ENCODE measurements at regions not wholly inside any gene's neighbourhood (a gene's known extent, or its start where the extent isn't known, plus 50 kb on each side); places are given as distances from the start of the nearest gene placed in this dataset.

GRCh38 chr4:64613046-64613445 lies 203.8 kb upstream of the TECRL start:
- no peak overlapping the region for H2BK12ac ChIP-seq (ENCODE audit: low read depth, low read length)
- no peak overlapping the region for H3K4me3 ChIP-seq (ENCODE audit: extremely low read depth in 1 of 4, insufficient read depth in 2 of 4, low read depth in 3 of 4, low read length in 4 of 4)
- H4K8ac ChIP-seq (ENCODE audit: extremely low read depth, insufficient read depth, low read length): no peak overlapping the region
- H3K56ac ChIP-seq (replicated peaks; ENCODE audit: insufficient read length, low read depth, low read length): no peak overlapping the region
- no peak overlapping the region for H3K4ac ChIP-seq (replicated peaks; ENCODE audit: insufficient read length, low read depth, low read length)
- H2AK5ac ChIP-seq (ENCODE audit: low read depth, low read length): no peak overlapping the region
- no peaks in the 10 kb centered on the region for H3K36me3 ChIP-seq (ENCODE audit: control insufficient read depth in 2 of 4, insufficient read depth in 4 of 4, low read length in 3 of 4)
- H3K18ac ChIP-seq (ENCODE audit: extremely low read depth, low read length): no peak overlapping the region
- no peaks in the 10 kb centered on the region for H3K79me2 ChIP-seq (ENCODE audit: control insufficient read depth in 1 of 2, insufficient read depth in 2 of 2, low read length in 2 of 2)
- H3K9ac ChIP-seq (replicated peaks in 1 of 4; ENCODE audit: extremely low read depth in 1 of 4, low read depth in 3 of 4, low read length in 3 of 4): no peak overlapping the region
- FAIRE-seq (no peak), DNase-seq (ENCODE audit: low read depth in 1 of 2, low spot score in 2 of 2) (no peak)
- H4K5ac ChIP-seq (ENCODE audit: insufficient read length, low read depth, low read length): no peak overlapping the region
- no peak for TF ChIP-seq JUND (IDR thresholded peaks at IDR 0.05; ENCODE audit: low read length)
- no peak for TF ChIP-seq EZH2 (IDR thresholded peaks at IDR 0.05; ENCODE audit: low read depth, low read length, severe bottlenecking)
- TF ChIP-seq, protein P1, sequence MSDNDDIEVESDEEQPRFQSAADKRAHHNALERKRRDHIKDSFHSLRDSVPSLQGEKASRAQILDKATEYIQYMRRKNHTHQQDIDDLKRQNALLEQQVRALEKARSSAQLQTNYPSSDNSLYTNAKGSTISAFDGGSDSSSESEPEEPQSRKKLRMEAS (IDR thresholded peaks at IDR 0.05): no peak
- TF ChIP-seq RAD21 (IDR thresholded peaks at IDR 0.05 in 1 of 2, conservative IDR thresholded peaks at IDR 0.05 in 1 of 2; ENCODE audit: low read depth in 2 of 2, low read length in 2 of 2): no peak
- no peak for TF ChIP-seq CEBPB (IDR thresholded peaks at IDR 0.05; ENCODE audit: low read depth, low read length)
- TF ChIP-seq SP1 (IDR thresholded peaks at IDR 0.05; ENCODE audit: low read depth, low read length): no peak
- TF ChIP-seq RNF2 (IDR thresholded peaks at IDR 0.05; ENCODE audit: borderline replicate concordance, low read depth, low read length, missing control alignments, poor library complexity, severe bottlenecking): no peak
- no peak for TF ChIP-seq POU5F1 (IDR thresholded peaks at IDR 0.05; ENCODE audit: low read depth, low read length)
- no peak for TF ChIP-seq JUN (IDR thresholded peaks at IDR 0.05; ENCODE audit: low read depth, low read length)
- no peak for TF ChIP-seq SIX5 (IDR thresholded peaks at IDR 0.05; ENCODE audit: low read depth, low read length)
- no peak for TF ChIP-seq GTF2F1 (IDR thresholded peaks at IDR 0.05; ENCODE audit: borderline replicate concordance, low read depth, low read length)
- no peak for TF ChIP-seq KDM1A (IDR thresholded peaks at IDR 0.05; ENCODE audit: borderline replicate concordance, low read length)
- no peak for TF ChIP-seq CREB1 (IDR thresholded peaks at IDR 0.05)
- TF ChIP-seq, protein P2, sequence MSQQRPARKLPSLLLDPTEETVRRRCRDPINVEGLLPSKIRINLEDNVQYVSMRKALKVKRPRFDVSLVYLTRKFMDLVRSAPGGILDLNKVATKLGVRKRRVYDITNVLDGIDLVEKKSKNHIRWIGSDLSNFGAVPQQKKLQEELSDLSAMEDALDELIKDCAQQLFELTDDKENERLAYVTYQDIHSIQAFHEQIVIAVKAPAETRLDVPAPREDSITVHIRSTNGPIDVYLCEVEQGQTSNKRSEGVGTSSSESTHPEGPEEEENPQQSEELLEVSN (IDR thresholded peaks at IDR 0.05): no peak
- no peak overlapping the region for H2BK15ac ChIP-seq (ENCODE audit: low read length)
- no peak overlapping the region for H4K91ac ChIP-seq (replicated peaks; ENCODE audit: insufficient read length, low read length)
- ChIA-PET POLR2A (ENCODE audit: partially characterized antibody) (no interaction called here), CTCF (ENCODE audit: partially characterized antibody) (no interaction called here)
- 96% methylated on average over 2 of the region's 2 CpGs; no CpG with 5 or more reads in 1 of the 2 experiments for WGBS, 2 experiments (ENCODE audit: extremely low coverage in 1 of 2, insufficient coverage in 1 of 2, insufficient read length in 1 of 2, insufficient replicate concordance in 2 of 2, low coverage in 1 of 2, low lambda C conversion rate in 2 of 2, missing lambda C conversion rate in 1 of 2)
- H3K79me1 ChIP-seq (ENCODE audit: low read depth, low read length): no peaks in the 10 kb centered on the region
- H3K27me3 ChIP-seq (replicated peaks in 1 of 4; ENCODE audit: control insufficient read depth in 3 of 4, extremely low read depth in 1 of 4, insufficient read depth in 3 of 4, low read length in 3 of 4): no peaks in the 10 kb centered on the region
- no peak overlapping the region for H3K14ac ChIP-seq (ENCODE audit: insufficient read length)
- H3K9me3 ChIP-seq (ENCODE audit: insufficient read depth in 2 of 2, low read depth in 1 of 2, low read length in 1 of 2): no peaks in the 10 kb centered on the region
- H3K4me2 ChIP-seq (ENCODE audit: insufficient read depth in 1 of 2, low read depth in 2 of 2, low read length in 2 of 2): no peak overlapping the region
- H3K4me1 ChIP-seq (replicated peaks in 1 of 4; ENCODE audit: control insufficient read depth in 3 of 4, insufficient read depth in 4 of 4, low read length in 3 of 4): no peaks in the 10 kb centered on the region
- H2BK5ac ChIP-seq (ENCODE audit: low read depth, low read length): no peak overlapping the region
- no peaks in the 10 kb centered on the region for H4K20me1 ChIP-seq (replicated peaks in 1 of 2; ENCODE audit: control insufficient read depth in 1 of 2, insufficient read depth in 2 of 2, low read length in 2 of 2)
- H2BK20ac ChIP-seq (ENCODE audit: low read length): no peak overlapping the region
- no peaks in the 10 kb centered on the region; the same call in 1 of the 2 replicates for H3K23me2 ChIP-seq (ENCODE audit: low read depth, low read length)
- H2BK120ac ChIP-seq (replicated peaks; ENCODE audit: low read depth, low read length): no peak overlapping the region
- no peak overlapping the region for H2AFZ ChIP-seq (ENCODE audit: low read length)
- H3K27ac ChIP-seq (ENCODE audit: low read depth, low read length): no peak overlapping the region
- no peak overlapping the region for H3K23ac ChIP-seq (ENCODE audit: insufficient read length)
